ENCODE measurements at regions not wholly inside any gene's neighbourhood (a gene's known extent, or its start where the extent isn't known, plus 50 kb on each side); places are given as distances from the start of the nearest gene placed in this dataset.

DNA sequence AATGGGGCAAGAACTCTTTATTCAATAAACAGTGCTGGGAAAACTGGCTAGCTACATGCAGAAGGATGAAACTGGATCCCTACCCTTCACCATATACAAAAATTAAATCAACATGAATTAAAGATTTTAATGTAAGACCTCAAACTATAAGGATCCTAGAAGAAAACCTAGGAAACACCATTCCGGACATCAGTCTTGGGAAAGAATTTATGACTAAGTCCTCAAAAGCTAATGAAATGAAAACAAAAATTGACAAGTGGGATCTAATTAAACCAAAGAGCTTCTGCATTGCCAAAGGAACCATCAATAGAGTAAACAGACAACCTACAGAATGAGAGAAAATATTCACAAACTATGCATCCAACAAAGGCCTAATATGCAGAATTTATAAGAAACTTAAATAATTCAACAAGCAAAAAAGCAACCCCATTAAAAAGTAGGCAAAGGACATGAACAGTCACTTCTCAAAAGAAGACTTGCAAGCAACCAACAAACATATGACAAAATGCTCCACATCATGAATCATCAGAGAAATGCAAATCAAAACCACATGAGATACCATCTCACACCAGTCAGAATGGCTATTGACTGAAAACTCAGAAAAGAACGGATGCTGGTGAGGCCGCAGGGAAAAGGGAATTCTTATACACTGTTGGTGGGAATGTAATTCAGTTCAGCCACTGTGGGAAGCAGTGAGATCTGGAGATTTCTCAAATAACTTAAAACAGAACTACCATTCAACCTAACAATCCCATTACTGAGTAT is 104.3 kb upstream of the MAP3K1 start:
- TF ChIP-seq, protein P1, sequence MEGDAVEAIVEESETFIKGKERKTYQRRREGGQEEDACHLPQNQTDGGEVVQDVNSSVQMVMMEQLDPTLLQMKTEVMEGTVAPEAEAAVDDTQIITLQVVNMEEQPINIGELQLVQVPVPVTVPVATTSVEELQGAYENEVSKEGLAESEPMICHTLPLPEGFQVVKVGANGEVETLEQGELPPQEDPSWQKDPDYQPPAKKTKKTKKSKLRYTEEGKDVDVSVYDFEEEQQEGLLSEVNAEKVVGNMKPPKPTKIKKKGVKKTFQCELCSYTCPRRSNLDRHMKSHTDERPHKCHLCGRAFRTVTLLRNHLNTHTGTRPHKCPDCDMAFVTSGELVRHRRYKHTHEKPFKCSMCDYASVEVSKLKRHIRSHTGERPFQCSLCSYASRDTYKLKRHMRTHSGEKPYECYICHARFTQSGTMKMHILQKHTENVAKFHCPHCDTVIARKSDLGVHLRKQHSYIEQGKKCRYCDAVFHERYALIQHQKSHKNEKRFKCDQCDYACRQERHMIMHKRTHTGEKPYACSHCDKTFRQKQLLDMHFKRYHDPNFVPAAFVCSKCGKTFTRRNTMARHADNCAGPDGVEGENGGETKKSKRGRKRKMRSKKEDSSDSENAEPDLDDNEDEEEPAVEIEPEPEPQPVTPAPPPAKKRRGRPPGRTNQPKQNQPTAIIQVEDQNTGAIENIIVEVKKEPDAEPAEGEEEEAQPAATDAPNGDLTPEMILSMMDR (conservative IDR thresholded peaks at IDR 0.05; ENCODE audit: low read length): no peak
- TF ChIP-seq EZH2phosphoT487 (IDR thresholded peaks at IDR 0.05; ENCODE audit: borderline replicate concordance): no peak

All from Loucy (cell line).